ENCODE measurements at regions not wholly inside any gene's neighbourhood (a gene's known extent, or its start where the extent isn't known, plus 50 kb on each side); places are given as distances from the start of the nearest gene placed in this dataset.

DNA sequence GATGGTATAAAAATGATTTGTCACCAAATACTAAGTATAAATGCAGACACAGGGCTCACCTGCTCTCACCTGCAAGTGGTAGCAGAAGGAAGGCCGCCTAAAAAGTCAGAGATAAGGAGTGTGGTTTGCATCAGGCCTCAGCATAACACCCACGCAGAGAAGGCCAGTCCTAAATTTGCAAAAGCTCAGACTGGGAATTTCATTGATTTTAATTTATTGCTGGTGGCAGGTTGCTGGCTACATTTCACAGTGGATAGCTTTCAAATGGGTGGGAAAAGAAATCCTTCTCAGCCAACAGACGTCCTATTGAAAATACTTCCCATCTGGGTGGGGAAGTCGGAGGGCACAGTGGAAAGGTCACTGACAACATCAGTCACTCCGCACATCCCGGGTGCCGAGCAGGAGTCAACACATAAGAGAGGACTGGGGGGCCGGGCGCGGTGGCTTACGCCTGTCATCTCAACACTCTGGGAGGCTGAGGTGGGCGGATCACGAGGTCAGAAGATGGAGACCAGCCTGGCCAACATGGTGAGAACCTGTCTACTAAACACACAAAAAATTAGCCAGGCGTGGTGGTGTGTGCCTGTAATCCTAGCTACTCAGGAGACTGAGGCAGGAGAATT lies 561.8 kb upstream of the MKI67 start:
- no peak for DNase-seq (ENCODE audit: low read depth in 2 of 2)
- no peak overlapping the region for H3K4me3 ChIP-seq (replicated peaks in 1 of 2; ENCODE audit: low read depth in 2 of 2, low read length in 2 of 2)
- no peak for TF ChIP-seq CTCF (IDR thresholded peaks at IDR 0.05; ENCODE audit: low read depth, low read length)

- no peak for DNase-seq (ENCODE audit: low read depth in 2 of 2)
- no peak overlapping the region for H3K4me3 ChIP-seq (replicated peaks in 1 of 2; ENCODE audit: low read depth in 2 of 2, low read length in 2 of 2)
- TF ChIP-seq CTCF (IDR thresholded peaks at IDR 0.05; ENCODE audit: low read depth, low read length): no peak
Observed at GRCh38 chr10:128689667-128690066, 563.4 kb upstream of the MKI67 start.

GRCh38 chr10:128693493-128694131 lies 567.4 kb upstream of the MKI67 start:
- no peak overlapping the region for H3K4me3 ChIP-seq (replicated peaks in 1 of 2; ENCODE audit: low read depth in 2 of 2, low read length in 2 of 2)
- TF ChIP-seq CTCF (IDR thresholded peaks at IDR 0.05; ENCODE audit: low read depth, low read length): no peak
- DNase-seq (ENCODE audit: low read depth in 2 of 2): no peak

GRCh38 chr10:128694168-128694850 lies 568.1 kb upstream of the MKI67 start:
- no peak overlapping the region for H3K4me3 ChIP-seq (replicated peaks in 1 of 2; ENCODE audit: low read depth in 2 of 2, low read length in 2 of 2)
- no peak for TF ChIP-seq CTCF (IDR thresholded peaks at IDR 0.05; ENCODE audit: low read depth, low read length)
- DNase-seq (ENCODE audit: low read depth in 2 of 2): no peak

GRCh38 chr10:128694851-128695725 lies 568.9 kb upstream of the MKI67 start:
- DNase-seq (ENCODE audit: low read depth in 2 of 2): no peak
- H3K4me3 ChIP-seq (replicated peaks in 1 of 2; ENCODE audit: low read depth in 2 of 2, low read length in 2 of 2): no peak overlapping the region
- no peak for TF ChIP-seq CTCF (IDR thresholded peaks at IDR 0.05; ENCODE audit: low read depth, low read length)

GRCh38 chr10:128695931-128696330 lies 569.7 kb upstream of the MKI67 start:
- TF ChIP-seq CTCF (IDR thresholded peaks at IDR 0.05; ENCODE audit: low read depth, low read length): no peak
- no peak overlapping the region for H3K4me3 ChIP-seq (replicated peaks in 1 of 2; ENCODE audit: low read depth in 2 of 2, low read length in 2 of 2)
- no peak for DNase-seq (ENCODE audit: low read depth in 2 of 2)
